A673 (cell line): ENCODE measurements at regions not wholly inside any gene's neighbourhood (a gene's known extent, or its start where the extent isn't known, plus 50 kb on each side); places are given as distances from the start of the nearest gene placed in this dataset.

Experiments
- CTCF ChIP-seq: fragments of 300-800, 200-600 bp; sonication (generic); conservative IDR thresholded peaks from 2 replicates; pipeline ENCODE4 v1.5.1; 2017; ENCODE audit warnings: low read depth, mild to moderate bottlenecking, antibody characterized with exemption, low read length, moderate library complexity, mixed read lengths
- EZH2 ChIP-seq: fragments of 200-600 bp; sonication (generic); IDR thresholded peaks from 2 replicates; pipeline ENCODE4 v1.6.1; 2017; ENCODE audit warnings: borderline replicate concordance, low read depth, mild to moderate bottlenecking, mixed read lengths, antibody characterized with exemption, low read length; ENCODE audit not compliant: poor library complexity, severe bottlenecking

GRCh38 chr5:117376748-117377147 is 802.1 kb upstream of the SEMA6A start:
- TF ChIP-seq CTCF (no peak), EZH2 (no peak)
